ENCODE measurements at regions not wholly inside any gene's neighbourhood (a gene's known extent, or its start where the extent isn't known, plus 50 kb on each side); places are given as distances from the start of the nearest gene placed in this dataset.

DNA sequence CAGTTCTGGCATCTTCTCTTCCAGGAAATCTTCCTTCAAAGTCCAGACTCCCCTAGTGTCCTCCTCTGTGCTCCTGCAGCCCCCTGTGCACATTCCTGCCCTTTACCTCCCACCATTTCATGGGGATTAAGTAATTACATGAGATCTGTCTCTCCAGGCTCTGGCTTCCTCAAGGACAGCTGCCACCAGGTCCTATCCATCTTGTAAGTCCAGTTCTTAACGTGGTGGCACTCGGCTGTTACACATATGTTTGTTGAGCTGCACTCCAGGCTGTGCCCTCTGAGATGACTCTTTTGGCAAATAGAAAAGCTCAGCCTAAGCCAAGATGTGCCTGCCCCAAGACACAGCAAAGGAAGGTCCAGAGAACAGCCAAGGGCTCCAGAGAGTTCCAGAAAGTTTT lies 57.4 kb upstream of the CAMK1G start:
- no peak for DNase-seq

DNA sequence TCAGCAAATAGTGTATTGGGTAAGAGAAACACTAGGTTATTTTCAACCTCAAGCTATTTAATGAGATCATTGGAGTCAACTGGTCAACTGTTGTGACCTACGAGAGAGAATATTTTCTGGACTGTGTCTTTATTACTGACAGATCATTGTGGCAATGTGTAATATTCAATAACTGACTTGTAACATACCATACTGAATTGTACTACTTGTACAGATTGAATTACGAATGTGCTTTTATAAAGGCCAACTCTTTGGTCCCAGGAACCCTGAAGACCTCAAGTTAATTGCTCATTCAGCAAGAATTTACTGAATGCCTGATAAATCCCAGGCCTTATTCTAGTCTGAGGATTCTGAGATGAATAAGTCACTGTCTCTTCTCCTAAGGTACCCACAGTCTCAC lies 56.1 kb upstream of the CAMK1G start:
- no peak for DNase-seq

DNA sequence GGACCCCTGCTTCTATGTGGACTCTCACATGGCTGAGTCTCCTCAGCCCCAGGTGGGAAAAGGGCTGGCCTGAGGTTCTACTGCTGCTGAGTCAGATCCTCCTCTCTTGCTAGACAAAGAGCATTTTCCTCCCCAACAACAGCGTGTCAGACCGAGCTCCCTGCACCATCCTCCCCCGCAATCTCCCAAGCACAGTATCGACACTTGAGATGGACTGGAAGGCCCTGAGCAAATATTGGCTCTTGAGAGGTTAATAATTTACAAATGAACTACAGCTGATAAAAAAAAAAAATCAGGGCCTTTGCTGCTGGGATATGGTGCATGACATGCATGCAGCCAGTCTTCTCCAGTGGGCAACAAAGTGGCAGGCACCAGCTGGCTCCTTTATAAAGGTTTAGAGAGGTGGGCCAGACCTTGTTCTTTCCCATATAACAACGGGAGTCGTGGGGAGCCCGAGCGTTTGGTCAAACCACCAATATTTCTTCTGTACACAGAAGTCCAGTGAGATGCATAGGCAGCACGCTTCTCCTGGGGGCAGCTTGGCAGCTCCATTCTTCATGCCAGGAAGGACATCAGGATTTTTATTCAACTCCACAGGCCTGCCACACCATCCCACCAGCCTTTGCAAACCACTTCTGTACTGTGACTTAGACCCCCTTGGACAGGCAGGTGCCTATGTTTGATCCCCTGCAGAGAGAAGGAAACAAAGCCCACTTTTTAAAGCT lies 55.4 kb upstream of the CAMK1G start:
- no peak for DNase-seq

DNA sequence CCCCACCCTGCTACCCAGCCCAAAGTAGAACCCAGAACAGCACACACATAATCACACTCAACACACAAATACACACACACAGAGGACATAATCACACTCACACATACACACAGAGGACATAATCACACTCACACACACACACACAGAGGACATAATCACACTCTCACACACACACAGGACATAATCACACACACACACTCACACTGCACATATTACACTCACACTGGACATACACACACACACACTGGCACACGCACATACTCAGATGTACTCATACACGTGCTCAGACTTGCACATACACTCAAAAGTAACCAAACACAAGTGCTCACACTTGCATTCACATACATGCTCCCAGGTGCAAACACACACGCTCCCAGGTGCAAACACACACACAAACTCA lies 54.3 kb upstream of the CAMK1G start:
- no peak for DNase-seq

DNA sequence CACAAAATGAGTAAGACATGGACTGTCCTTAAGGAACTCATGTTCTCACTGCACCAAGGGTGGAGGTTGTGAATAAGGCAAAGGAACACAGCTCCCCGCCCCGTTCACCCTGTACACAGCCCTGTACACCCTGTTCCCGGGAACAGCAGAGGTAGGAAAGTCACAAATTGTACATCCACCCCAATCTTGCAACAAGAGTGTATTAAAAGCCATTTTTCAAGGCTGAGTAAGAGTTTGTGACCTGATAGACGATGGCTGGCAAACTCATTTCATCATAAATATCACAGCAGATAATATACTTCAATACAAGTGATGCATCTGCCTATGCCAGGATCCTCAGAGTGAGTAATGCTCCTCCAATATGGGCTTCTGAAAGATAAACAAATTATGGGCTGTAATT lies 52.5 kb upstream of the CAMK1G start:
- DNase-seq, result no peak

DNA sequence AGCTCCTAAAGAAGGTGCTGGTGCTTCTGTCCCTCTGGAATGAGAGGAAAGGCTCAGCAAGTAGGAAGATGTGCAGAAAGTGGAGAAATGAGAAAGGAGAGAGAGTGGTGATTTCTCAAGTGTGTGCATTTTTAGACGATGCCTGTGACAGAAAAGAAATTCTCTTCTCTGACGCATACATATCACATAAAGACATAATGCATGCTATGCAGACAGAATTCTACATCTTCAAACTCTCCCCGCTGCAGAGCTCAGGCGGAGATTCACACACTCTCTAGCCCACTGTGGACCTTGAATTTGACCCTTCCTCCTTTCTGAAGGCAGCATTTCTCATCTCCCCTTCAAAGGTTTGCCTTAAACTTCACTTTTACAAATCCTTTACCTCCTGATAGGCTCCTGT lies 52.0 kb upstream of the CAMK1G start:
- DNase-seq, result no peak

All from amygdala (tissue), 56 donors.